ENCODE measurements at regions not wholly inside any gene's neighbourhood (a gene's known extent, or its start where the extent isn't known, plus 50 kb on each side); places are given as distances from the start of the nearest gene placed in this dataset.
"Not testable (repeated sequence)": the region's sequence is repeated elsewhere in the genome, so short reads cannot be mapped to it uniquely, and the experiment has no call there.

DNA sequence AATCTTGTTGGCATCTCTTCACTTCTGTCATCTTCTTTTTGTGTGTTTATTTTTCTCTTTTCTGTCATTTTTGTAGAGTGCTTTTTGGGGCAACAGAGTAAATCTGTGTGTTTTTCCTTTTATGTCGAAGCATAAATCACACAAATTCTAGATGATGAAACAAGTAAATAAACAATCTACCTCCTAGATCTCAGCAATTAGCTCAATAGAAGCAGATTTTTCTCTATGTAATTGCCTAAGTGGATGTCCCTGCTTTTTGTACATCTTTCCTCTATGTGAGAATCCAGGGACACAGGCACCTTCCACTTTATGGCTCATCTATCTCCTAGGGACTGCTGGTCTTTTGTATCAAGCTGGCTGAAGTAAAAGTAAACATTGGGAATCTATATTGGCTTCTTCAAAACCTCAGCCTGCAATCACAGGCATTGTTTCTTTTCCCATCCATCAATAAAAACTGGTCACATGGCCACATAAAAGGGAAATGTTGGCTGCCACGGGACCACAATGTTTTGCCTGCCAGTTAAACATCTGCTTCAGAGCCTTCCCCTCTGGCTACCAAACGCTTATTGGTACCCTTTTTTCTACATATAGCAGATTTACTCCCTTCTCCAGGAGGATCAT, 323.8 kb downstream of the LMO7 start:
- TF ChIP-seq, protein P1, sequence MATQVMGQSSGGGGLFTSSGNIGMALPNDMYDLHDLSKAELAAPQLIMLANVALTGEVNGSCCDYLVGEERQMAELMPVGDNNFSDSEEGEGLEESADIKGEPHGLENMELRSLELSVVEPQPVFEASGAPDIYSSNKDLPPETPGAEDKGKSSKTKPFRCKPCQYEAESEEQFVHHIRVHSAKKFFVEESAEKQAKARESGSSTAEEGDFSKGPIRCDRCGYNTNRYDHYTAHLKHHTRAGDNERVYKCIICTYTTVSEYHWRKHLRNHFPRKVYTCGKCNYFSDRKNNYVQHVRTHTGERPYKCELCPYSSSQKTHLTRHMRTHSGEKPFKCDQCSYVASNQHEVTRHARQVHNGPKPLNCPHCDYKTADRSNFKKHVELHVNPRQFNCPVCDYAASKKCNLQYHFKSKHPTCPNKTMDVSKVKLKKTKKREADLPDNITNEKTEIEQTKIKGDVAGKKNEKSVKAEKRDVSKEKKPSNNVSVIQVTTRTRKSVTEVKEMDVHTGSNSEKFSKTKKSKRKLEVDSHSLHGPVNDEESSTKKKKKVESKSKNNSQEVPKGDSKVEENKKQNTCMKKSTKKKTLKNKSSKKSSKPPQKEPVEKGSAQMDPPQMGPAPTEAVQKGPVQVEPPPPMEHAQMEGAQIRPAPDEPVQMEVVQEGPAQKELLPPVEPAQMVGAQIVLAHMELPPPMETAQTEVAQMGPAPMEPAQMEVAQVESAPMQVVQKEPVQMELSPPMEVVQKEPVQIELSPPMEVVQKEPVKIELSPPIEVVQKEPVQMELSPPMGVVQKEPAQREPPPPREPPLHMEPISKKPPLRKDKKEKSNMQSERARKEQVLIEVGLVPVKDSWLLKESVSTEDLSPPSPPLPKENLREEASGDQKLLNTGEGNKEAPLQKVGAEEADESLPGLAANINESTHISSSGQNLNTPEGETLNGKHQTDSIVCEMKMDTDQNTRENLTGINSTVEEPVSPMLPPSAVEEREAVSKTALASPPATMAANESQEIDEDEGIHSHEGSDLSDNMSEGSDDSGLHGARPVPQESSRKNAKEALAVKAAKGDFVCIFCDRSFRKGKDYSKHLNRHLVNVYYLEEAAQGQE (IDR thresholded peaks at IDR 0.05; ENCODE audit: insufficient replicate concordance, low read depth): no peak
- TF ChIP-seq GABPA (IDR thresholded peaks at IDR 0.05; ENCODE audit: low read depth) (no peak), SPI1 (IDR thresholded peaks at IDR 0.05; ENCODE audit: borderline replicate concordance, low read depth) (no peak), CTCF (IDR thresholded peaks at IDR 0.05; ENCODE audit: insufficient read depth, low read length) (no peak), POLR2AphosphoS5 (IDR thresholded peaks at IDR 0.05; ENCODE audit: low read depth) (no peak)
- H3K27ac ChIP-seq (replicated peaks): no peak overlapping the region

GRCh38 chr13:75953589-75953988, 317.5 kb downstream of the LMO7 start:
- DNase-seq (ENCODE audit: low read depth in 1 of 2, low spot score in 1 of 2); H3K27ac ChIP-seq (replicated peaks); H3K4me3 ChIP-seq (replicated peaks; ENCODE audit: insufficient read depth, low read length); H3K27me3 ChIP-seq (ENCODE audit: insufficient read depth, poor library complexity, severe bottlenecking): not testable (repeated sequence)

More for the DNA sequence above, 323.8 kb downstream of the LMO7 start:
- no peaks in the 10 kb centered on the region for H3K27me3 ChIP-seq (ENCODE audit: insufficient read depth, poor library complexity, severe bottlenecking)
- no peak for DNase-seq (ENCODE audit: low read depth in 1 of 2, low spot score in 1 of 2)
- H3K4me3 ChIP-seq (replicated peaks; ENCODE audit: insufficient read depth, low read length): no peak overlapping the region

DNA sequence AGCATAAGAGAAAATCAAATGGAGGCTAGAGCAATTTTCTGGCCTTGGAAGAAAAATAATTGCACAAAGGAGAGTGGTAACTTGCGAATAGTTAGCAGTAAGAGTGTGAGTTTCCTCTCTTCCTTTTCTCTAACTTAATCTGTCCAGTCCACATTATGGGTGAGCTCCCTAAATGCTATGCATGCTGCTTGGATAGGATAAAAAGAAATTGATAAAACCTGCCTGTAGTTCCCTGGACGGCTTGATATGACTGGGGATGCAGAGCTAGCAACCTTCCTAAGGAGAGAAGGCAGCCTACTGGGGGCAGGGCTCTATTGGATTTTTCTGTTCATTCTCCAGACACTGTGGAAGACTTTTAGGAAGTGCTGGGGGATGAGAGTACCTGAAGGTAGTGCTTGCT, 311.3 kb downstream of the LMO7 start:
- no peak for DNase-seq (ENCODE audit: low read depth in 1 of 2, low spot score in 1 of 2)
- Histone ChIP-seq H3K27me3 (ENCODE audit: insufficient read depth, poor library complexity, severe bottlenecking) (peaks cover 9% of the 10 kb centered on the region), H3K27ac (replicated peaks) (no peak overlapping the region), H3K4me3 (replicated peaks; ENCODE audit: insufficient read depth, low read length) (no peak overlapping the region)
- TF ChIP-seq CTCF (IDR thresholded peaks at IDR 0.05; ENCODE audit: insufficient read depth, low read length) (no peak), POLR2AphosphoS5 (IDR thresholded peaks at IDR 0.05; ENCODE audit: low read depth) (no peak), GABPA (IDR thresholded peaks at IDR 0.05; ENCODE audit: low read depth) (no peak), SPI1 (IDR thresholded peaks at IDR 0.05; ENCODE audit: borderline replicate concordance, low read depth) (no peak)
- TF ChIP-seq, protein P1 (IDR thresholded peaks at IDR 0.05; ENCODE audit: insufficient replicate concordance, low read depth): no peak

DNA sequence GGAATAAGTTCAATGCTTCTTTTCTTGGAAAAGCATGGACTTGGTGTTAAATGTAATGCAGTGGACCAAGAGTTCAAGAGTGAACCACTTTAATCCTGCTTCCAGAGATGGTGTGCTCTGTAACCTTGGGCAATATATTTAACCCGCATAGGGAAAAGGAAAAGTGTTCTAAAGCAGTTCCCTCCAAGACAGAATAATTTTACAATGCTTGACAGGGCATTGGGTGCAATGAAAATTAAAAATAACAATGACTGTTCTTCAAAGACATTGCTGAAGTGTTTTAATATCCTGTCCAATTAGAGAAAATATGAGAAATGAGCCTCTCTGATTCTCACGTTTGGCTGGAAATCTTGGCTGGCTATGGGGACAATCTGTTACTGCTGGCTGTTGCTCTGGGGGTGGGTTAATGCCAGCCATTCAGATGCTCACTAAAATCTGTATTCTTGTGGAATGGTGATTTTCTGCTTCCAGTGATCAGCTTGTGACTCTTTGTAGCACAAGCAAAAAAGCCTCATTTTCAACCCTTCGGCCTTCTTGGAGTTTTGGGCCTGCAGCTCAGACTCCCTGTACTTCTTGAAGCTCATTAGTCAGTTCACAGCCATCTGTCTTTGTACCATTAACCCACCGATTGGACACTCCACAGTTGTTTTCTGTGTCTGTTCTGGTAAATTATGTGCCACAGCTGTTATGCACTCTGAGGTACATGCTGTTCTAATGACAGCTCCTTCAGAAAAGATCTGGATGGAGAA, 310.6 kb downstream of the LMO7 start:
- Histone ChIP-seq H3K27ac (replicated peaks) (no peak overlapping the region), H3K4me3 (replicated peaks; ENCODE audit: insufficient read depth, low read length) (no peak overlapping the region), H3K27me3 (ENCODE audit: insufficient read depth, poor library complexity, severe bottlenecking) (peaks cover 9% of the 10 kb centered on the region)
- TF ChIP-seq POLR2AphosphoS5 (IDR thresholded peaks at IDR 0.05; ENCODE audit: low read depth): no peak
- TF ChIP-seq, protein P1 (IDR thresholded peaks at IDR 0.05; ENCODE audit: insufficient replicate concordance, low read depth): no peak
- no peak for TF ChIP-seq SPI1 (IDR thresholded peaks at IDR 0.05; ENCODE audit: borderline replicate concordance, low read depth)
- TF ChIP-seq CTCF (IDR thresholded peaks at IDR 0.05; ENCODE audit: insufficient read depth, low read length): no peak
- no peak for TF ChIP-seq GABPA (IDR thresholded peaks at IDR 0.05; ENCODE audit: low read depth)
- no peak for DNase-seq (ENCODE audit: low read depth in 1 of 2, low spot score in 1 of 2)
